ENCODE measurements at regions not wholly inside any gene's neighbourhood (a gene's known extent, or its start where the extent isn't known, plus 50 kb on each side); places are given as distances from the start of the nearest gene placed in this dataset.

DNA sequence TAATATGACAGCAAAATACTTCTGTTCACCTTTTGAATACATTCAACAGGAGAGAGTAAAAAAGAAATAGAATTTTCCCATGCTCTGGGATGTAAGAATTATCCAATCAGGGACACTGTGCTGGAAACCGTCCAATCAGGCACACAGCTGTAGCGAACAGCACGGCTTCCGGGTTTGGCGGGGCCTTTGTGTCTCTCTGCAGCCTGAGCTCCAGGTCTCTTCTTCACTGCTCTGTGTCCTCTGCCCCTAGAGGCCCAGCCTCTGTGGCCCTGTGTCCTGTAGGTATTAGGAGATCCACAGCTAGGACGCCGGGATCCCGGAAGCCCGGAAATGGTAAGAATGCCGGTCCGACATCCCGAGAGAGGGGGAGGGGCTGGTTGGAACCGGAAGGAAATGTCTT is 92.7 kb downstream of the ZNF737 start:
- H3K36me3 ChIP-seq (ENCODE audit: control insufficient read depth, insufficient read depth, low read length): no peaks in the 10 kb centered on the region
- BruUV-seq (replicated peaks): no TSS peak
- ATAC-seq (no peak), DNase-seq (ENCODE audit: low read depth, low spot score) (no peak)
- TF ChIP-seq POLR2AphosphoS5 (IDR thresholded peaks at IDR 0.05; ENCODE audit: low read depth, low read length) (no peak), TCF7L2 (IDR thresholded peaks at IDR 0.05; ENCODE audit: low read depth, low read length) (no peak), CTCF (IDR thresholded peaks at IDR 0.05) (no peak)
- TF ChIP-seq, protein P1, sequence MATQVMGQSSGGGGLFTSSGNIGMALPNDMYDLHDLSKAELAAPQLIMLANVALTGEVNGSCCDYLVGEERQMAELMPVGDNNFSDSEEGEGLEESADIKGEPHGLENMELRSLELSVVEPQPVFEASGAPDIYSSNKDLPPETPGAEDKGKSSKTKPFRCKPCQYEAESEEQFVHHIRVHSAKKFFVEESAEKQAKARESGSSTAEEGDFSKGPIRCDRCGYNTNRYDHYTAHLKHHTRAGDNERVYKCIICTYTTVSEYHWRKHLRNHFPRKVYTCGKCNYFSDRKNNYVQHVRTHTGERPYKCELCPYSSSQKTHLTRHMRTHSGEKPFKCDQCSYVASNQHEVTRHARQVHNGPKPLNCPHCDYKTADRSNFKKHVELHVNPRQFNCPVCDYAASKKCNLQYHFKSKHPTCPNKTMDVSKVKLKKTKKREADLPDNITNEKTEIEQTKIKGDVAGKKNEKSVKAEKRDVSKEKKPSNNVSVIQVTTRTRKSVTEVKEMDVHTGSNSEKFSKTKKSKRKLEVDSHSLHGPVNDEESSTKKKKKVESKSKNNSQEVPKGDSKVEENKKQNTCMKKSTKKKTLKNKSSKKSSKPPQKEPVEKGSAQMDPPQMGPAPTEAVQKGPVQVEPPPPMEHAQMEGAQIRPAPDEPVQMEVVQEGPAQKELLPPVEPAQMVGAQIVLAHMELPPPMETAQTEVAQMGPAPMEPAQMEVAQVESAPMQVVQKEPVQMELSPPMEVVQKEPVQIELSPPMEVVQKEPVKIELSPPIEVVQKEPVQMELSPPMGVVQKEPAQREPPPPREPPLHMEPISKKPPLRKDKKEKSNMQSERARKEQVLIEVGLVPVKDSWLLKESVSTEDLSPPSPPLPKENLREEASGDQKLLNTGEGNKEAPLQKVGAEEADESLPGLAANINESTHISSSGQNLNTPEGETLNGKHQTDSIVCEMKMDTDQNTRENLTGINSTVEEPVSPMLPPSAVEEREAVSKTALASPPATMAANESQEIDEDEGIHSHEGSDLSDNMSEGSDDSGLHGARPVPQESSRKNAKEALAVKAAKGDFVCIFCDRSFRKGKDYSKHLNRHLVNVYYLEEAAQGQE (IDR thresholded peaks at IDR 0.05; ENCODE audit: insufficient read depth in 1 of 2, low read depth in 2 of 2, low read length in 1 of 2): no peak
- intact Hi-C loops (cut with micrococcal nuclease; ENCODE audit: unreplicated experiment) (no loop called here), in situ Hi-C loops (cut with HindIII; ENCODE audit: low pct_unique_long_range_greater_than_20kb, low sequenced_read_pairs) (no loop called here)
- no peak overlapping the region for H3K27ac ChIP-seq (ENCODE audit: low read length)
- ChIA-PET POLR2A (no interaction called here), CTCF (interaction anchor here (0.6 kb wide), 1 partner anchor 692 kb away, joined by 3 read pairs; no protein-coding TSS in a partner anchor)
- H3K4me3 ChIP-seq (ENCODE audit: low read depth in 2 of 2, low read length in 2 of 2): no peak overlapping the region
- no peaks in the 10 kb centered on the region for H3K4me1 ChIP-seq (ENCODE audit: control insufficient read depth, insufficient read depth, low read length)
- H3K27me3 ChIP-seq (ENCODE audit: control insufficient read depth, insufficient read depth, low read length): no peaks in the 10 kb centered on the region
- H3K9me3 ChIP-seq (ENCODE audit: control insufficient read depth, insufficient read depth, low read depth, low read length): no peaks in the 10 kb centered on the region

DNA sequence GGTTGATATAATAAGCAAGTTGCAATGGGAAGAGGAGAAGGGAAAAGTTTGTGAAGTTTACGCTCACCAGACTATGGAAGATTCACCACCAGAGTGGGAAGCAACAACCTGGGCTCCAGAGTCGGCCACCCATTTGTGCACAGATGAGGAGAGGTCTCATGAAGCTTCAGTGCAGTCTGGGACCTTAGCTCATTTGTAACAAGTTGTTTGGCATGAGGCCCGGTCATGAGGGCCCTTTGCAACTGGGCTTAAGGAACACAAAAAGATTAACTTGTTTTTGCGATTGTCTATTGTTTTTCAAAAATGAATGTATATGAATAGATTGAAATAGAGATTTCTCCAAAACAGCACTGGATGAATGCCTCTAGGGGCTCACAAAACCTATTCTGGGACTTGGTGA is 94.2 kb downstream of the ZNF737 start:
- in situ Hi-C loops (cut with HindIII; ENCODE audit: low pct_unique_long_range_greater_than_20kb, low sequenced_read_pairs): no loop called here
- POLR2A ChIA-PET: no interaction called here

More for the DNA sequence above, 94.2 kb downstream of the ZNF737 start:
- H3K27ac ChIP-seq (ENCODE audit: low read length): no peak overlapping the region
- H3K27me3 ChIP-seq (ENCODE audit: control insufficient read depth, insufficient read depth, low read length): no peaks in the 10 kb centered on the region
- no TSS peak for BruUV-seq (replicated peaks)
- CTCF ChIA-PET: no interaction called here
- intact Hi-C loops (cut with micrococcal nuclease; ENCODE audit: unreplicated experiment): no loop called here
- ATAC-seq (no peak), DNase-seq (ENCODE audit: low read depth, low spot score) (no peak)
- TF ChIP-seq TCF7L2 (IDR thresholded peaks at IDR 0.05; ENCODE audit: low read depth, low read length) (no peak), POLR2AphosphoS5 (IDR thresholded peaks at IDR 0.05; ENCODE audit: low read depth, low read length) (no peak), SIN3A (IDR thresholded peaks at IDR 0.05; ENCODE audit: borderline replicate concordance, insufficient read depth, low read depth, low read length) (no peak), CTCF (IDR thresholded peaks at IDR 0.05) (no peak)
- TF ChIP-seq, protein P1 (IDR thresholded peaks at IDR 0.05; ENCODE audit: insufficient read depth in 1 of 2, low read depth in 2 of 2, low read length in 1 of 2): no peak
- no peaks in the 10 kb centered on the region for H3K9me3 ChIP-seq (ENCODE audit: control insufficient read depth, insufficient read depth, low read depth, low read length)
- H3K4me1 ChIP-seq (ENCODE audit: control insufficient read depth, insufficient read depth, low read length): no peaks in the 10 kb centered on the region
- H3K4me3 ChIP-seq (ENCODE audit: low read depth in 2 of 2, low read length in 2 of 2): no peak overlapping the region
- H3K36me3 ChIP-seq (ENCODE audit: control insufficient read depth, insufficient read depth, low read length): no peaks in the 10 kb centered on the region
